Activated CD8-positive, alpha-beta memory T cell treated with anti-CD3 and anti-CD28 coated beads, Interleukin-2, amount 50 U/mL, for 4 hours (primary cell): ENCODE measurements at regions not wholly inside any gene's neighbourhood (a gene's known extent, or its start where the extent isn't known, plus 50 kb on each side); places are given as distances from the start of the nearest gene placed in this dataset.
"Not testable (repeated sequence)": the region's sequence is repeated elsewhere in the genome, so short reads cannot be mapped to it uniquely, and the experiment has no call there.

Experiments
- DNase-seq: peaks from one replicate; pipeline ENCODE4 v3.0.0-alpha.2; 2020

GRCh38 chr2:113386780-113387433 is 50.6 kb upstream of the ZNG1B start:
- not testable (repeated sequence) for DNase-seq

- not testable (repeated sequence) for DNase-seq
Observed at GRCh38 chr2:113379621-113380020, 57.9 kb upstream of the ZNG1B start.

- DNase-seq, result no peak
Observed at GRCh38 chr2:113376913-113377445, 60.5 kb upstream of the ZNG1B start.

GRCh38 chr2:113376253-113376912 is 61.1 kb upstream of the ZNG1B start:
- DNase-seq, result no peak

GRCh38 chr2:113374857-113375256 is 62.6 kb upstream of the ZNG1B start:
- not testable (repeated sequence) for DNase-seq

GRCh38 chr2:113372258-113372834 is 65.1 kb upstream of the ZNG1B start:
- DNase-seq, result not testable (repeated sequence)

- peak; percentile 64 for DNase-seq
Observed at GRCh38 chr2:113370478-113371091, 66.9 kb upstream of the ZNG1B start.

- no peak for DNase-seq
Observed at GRCh38 chr2:113370030-113370429, 67.5 kb upstream of the ZNG1B start.

- DNase-seq, result not testable (repeated sequence)
Observed at GRCh38 chr2:113368581-113368980, 68.9 kb upstream of the ZNG1B start.

- DNase-seq, result not testable (repeated sequence)
Observed at GRCh38 chr2:113366821-113367220, 70.7 kb upstream of the ZNG1B start.

GRCh38 chr2:113365791-113366190 is 71.7 kb upstream of the ZNG1B start:
- not testable (repeated sequence) for DNase-seq

GRCh38 chr2:113365290-113365689 is 72.2 kb upstream of the ZNG1B start:
- DNase-seq, result not testable (repeated sequence)

- no peak for DNase-seq
Observed at GRCh38 chr2:113361051-113361450, 76.4 kb upstream of the ZNG1B start.

GRCh38 chr2:113357071-113357470 is 78.3 kb upstream of the PAX8 start:
- DNase-seq, result no peak

- DNase-seq, result not testable (repeated sequence)
Observed at GRCh38 chr2:113356284-113356683, 77.6 kb upstream of the PAX8 start.

- DNase-seq, result not testable (repeated sequence)
Observed at GRCh38 chr2:113355339-113356015, 76.8 kb upstream of the PAX8 start.

GRCh38 chr2:113351375-113352355 is 72.9 kb upstream of the PAX8 start:
- no peak for DNase-seq

- not testable (repeated sequence) for DNase-seq
Observed at GRCh38 chr2:113343800-113344199, 65.1 kb upstream of the PAX8 start.

- DNase-seq, result no peak
Observed at GRCh38 chr2:113342650-113343049, 63.9 kb upstream of the PAX8 start.

- not testable (repeated sequence) for DNase-seq
Observed at GRCh38 chr2:113341870-113342253, 63.1 kb upstream of the PAX8 start.

GRCh38 chr2:113341191-113341869 is 62.6 kb upstream of the PAX8 start:
- DNase-seq, result no peak
